Activated T-helper 1 cell treated with anti-CD3 and anti-CD28 coated beads, Interleukin-12 subunit alpha, Interleukin-12 subunit beta, Interleukin-2, Interleukin-4 antibody, amounts not matched to agents 30 ng/mL and 10 ng/mL and 1 ng/mL, durations not matched to agents 14 hours and 24 hours and 36 hours (primary cell): ENCODE measurements at regions not wholly inside any gene's neighbourhood (a gene's known extent, or its start where the extent isn't known, plus 50 kb on each side); places are given as distances from the start of the nearest gene placed in this dataset.
"Not testable (repeated sequence)": the region's sequence is repeated elsewhere in the genome, so short reads cannot be mapped to it uniquely, and the experiment has no call there.

Experiments used
- DNase-seq: peaks from one replicate; pipeline ENCODE4 v3.0.0; 2021; ENCODE audit warnings: low spot score
- H3K27ac Mint-ChIP-seq: one replicate; pipeline ENCODE4 v1.8.0; 2021; ENCODE audit warnings: mild to moderate bottlenecking, mixed read lengths
- H3K27me3 Mint-ChIP-seq: one replicate; pipeline ENCODE4 v1.8.0; 2022; ENCODE audit warnings: mild to moderate bottlenecking, moderate library complexity, mixed read lengths; ENCODE audit not compliant: insufficient read depth
- H3K36me3 Mint-ChIP-seq: one replicate; pipeline ENCODE4 v1.8.0; 2021; ENCODE audit warnings: low read depth, mixed read lengths
- H3K4me1 Mint-ChIP-seq: one replicate; pipeline ENCODE4 v1.8.0; 2021; ENCODE audit warnings: low read depth, mixed read lengths
- H3K4me3 Mint-ChIP-seq: one replicate; pipeline ENCODE4 v1.8.0; 2021; ENCODE audit warnings: mild to moderate bottlenecking, moderate library complexity, mixed read lengths
- H3K9me3 Mint-ChIP-seq: one replicate; pipeline ENCODE4 v1.8.0; 2021; ENCODE audit warnings: mixed read lengths
- intact Hi-C: fragments of 100-400 bp; cut with micrococcal nuclease; formaldehyde crosslinking; loops from one replicate; pipeline ENCODE4 v1.15.1; 2024

GRCh38 chr5:143593723-143594122, 190.2 kb upstream of the NR3C1 start:
- Mint-ChIP-seq H3K27ac (no peak overlapping the region), H3K4me3 (no peak overlapping the region), H3K9me3 (peaks cover 11% of the 10 kb centered on the region), H3K27me3 (no peaks in the 10 kb centered on the region), H3K4me1 (peaks cover 27% of the 10 kb centered on the region), H3K36me3 (no peaks in the 10 kb centered on the region)
- intact Hi-C loops = loop anchor here (5.0 kb wide), 1 partner anchor 1791 kb away; no protein-coding TSS in a partner anchor
- DNase-seq = no peak

DNA sequence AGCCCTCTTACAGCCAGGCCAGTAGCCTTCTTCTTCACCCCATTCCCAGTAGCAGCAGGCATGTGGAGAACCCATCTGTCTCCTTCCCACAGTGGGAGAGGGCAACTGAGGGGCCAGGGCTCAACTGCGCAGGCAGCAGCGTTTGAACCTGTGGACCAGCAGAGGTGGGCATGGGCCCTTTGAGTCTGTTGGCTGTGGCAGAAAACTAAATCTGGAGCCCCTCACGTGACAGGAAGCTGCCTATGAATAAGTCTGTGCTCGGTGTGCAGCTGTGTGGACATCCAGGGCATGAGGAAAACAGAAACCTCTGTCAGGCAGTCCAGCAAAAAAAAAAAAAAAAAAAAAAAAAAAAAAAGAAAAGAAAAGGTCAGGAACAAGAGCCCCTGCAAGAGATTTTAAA, 189.2 kb upstream of the NR3C1 start:
- no peak overlapping the region for H3K27ac Mint-ChIP-seq
- no peak overlapping the region for H3K4me3 Mint-ChIP-seq
- DNase-seq = no peak
- H3K27me3 Mint-ChIP-seq = no peaks in the 10 kb centered on the region
- no peaks in the 10 kb centered on the region for H3K36me3 Mint-ChIP-seq
- peaks cover 37% of the 10 kb centered on the region for H3K4me1 Mint-ChIP-seq
- H3K9me3 Mint-ChIP-seq = peaks cover 6% of the 10 kb centered on the region
- intact Hi-C loops = loop anchor here (5.0 kb wide), 1 partner anchor 1790 kb away; no protein-coding TSS in a partner anchor

DNA sequence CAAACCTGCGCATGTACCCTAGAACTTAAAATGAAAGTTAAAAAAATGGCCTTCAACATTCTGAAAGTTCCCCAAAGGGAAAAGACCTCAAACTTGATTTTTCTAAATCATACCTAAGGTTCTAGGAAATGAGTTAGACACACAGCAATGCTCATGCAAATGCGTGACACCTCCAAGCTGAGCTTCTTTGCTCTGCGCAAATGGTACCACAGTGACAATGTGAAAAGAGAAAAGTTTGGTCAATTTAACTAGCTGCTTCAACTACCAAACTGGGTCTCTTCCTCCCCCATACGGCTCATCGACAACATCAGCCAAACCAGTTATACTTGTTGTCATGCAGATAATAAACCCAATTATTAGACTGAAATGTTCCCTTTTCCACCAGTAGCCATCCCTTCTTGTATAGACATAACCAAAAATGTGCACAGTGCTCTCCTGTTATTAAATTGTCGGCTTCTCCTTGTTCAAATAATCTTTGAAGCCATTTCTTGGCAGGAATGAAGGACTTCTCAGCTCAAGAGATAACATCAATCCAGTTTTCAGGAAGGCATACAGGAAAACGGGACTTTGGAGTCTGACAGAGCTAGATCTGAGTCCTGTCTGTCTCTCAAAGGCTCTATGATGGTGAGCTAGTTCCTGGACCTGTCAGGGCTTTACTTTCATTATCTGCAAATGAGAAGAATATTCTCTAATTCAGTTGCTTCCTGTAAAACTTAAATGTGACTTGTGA, 185.6 kb upstream of the NR3C1 start:
- DNase-seq = no peak
- Mint-ChIP-seq H3K4me3 (no peak overlapping the region), H3K9me3 (peaks cover 3% of the 10 kb centered on the region), H3K36me3 (no peaks in the 10 kb centered on the region), H3K27ac (no peak overlapping the region), H3K4me1 (peaks cover 40% of the 10 kb centered on the region), H3K27me3 (no peaks in the 10 kb centered on the region)
- intact Hi-C loops = loop anchor here (1.0 kb wide), 1 partner anchor 17 kb away; no protein-coding TSS in a partner anchor

DNA sequence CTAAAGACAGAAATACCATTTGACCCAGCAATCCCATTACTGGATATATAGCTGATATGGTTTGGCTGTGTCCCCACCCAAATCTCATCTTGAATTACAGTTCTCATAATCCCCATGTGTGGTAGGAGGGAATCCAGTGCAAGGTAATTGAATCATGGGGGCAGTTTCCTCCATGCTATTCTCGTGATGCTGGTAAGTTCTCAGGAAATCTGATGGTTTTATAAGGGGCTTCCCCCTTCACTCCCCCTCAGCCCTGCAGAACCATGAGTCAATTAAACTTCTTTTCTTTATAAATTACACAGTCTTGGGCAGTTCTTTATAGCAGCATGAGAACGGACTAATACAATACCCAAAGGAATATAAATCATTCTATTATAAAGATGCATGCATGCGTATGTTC, 184.6 kb upstream of the NR3C1 start:
- H3K9me3 Mint-ChIP-seq, H3K4me3 Mint-ChIP-seq, H3K36me3 Mint-ChIP-seq, DNase-seq, H3K27ac Mint-ChIP-seq, H3K27me3 Mint-ChIP-seq: not testable (repeated sequence)
- intact Hi-C loops = loop anchor here (1.0 kb wide), 1 partner anchor 18 kb away; no protein-coding TSS in a partner anchor
- peaks cover 48% of the 10 kb centered on the region for H3K4me1 Mint-ChIP-seq

GRCh38 chr5:143586781-143587362, 183.4 kb upstream of the NR3C1 start:
- no peaks in the 10 kb centered on the region for H3K36me3 Mint-ChIP-seq
- no peak overlapping the region for H3K4me3 Mint-ChIP-seq
- H3K9me3 Mint-ChIP-seq = peaks cover 7% of the 10 kb centered on the region
- no peaks in the 10 kb centered on the region for H3K27me3 Mint-ChIP-seq
- no peak overlapping the region for H3K27ac Mint-ChIP-seq
- H3K4me1 Mint-ChIP-seq = peaks cover 55% of the 10 kb centered on the region
- DNase-seq = no peak
- intact Hi-C loops = no loop called here

DNA sequence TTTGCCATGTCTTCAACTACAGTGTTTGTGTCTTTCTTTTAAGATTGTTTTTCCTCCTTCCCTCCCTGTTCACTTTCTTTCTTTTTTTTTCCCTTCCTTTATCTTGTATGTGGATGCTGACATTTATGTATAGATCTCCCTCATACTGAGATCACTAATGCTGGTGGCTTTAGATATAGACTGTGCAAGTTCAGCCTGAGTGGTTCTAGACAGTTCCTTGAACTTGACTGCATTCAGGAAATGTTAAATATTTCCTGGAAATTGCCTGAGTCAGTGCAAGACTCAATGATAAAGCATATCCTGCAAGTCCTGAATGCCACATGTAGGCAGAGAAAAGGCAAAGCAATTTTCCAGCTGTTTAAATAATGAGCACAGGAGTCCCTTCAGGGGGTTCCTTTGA, 182.5 kb upstream of the NR3C1 start:
- H3K9me3 Mint-ChIP-seq = peaks cover 7% of the 10 kb centered on the region
- no peaks in the 10 kb centered on the region for H3K27me3 Mint-ChIP-seq
- DNase-seq = no peak
- H3K4me3 Mint-ChIP-seq = peak overlapping the region; percentile 43
- H3K4me1 Mint-ChIP-seq = peaks cover 63% of the 10 kb centered on the region
- no peaks in the 10 kb centered on the region for H3K36me3 Mint-ChIP-seq
- peak overlapping the region; percentile 60 for H3K27ac Mint-ChIP-seq
- intact Hi-C loops = no loop called here

DNA sequence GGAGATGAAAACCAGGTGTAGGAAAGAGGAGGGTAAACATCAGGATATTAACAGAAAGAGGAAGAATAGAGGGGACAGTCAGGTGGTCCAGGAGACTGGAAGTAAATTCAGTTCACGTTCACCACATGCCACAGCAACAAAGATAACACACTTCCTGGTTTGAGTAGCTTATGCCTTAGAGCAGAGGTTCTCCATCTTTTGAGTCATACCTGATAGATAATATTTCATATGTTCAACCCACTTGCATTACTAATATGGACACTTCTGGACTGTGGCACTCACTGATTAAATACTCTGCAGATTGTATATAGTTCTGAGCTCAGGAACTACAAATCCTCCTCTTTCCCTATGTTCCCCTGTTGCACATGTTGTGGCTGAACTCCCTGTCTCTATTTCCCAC, 179.9 kb upstream of the NR3C1 start:
- no peak overlapping the region for H3K4me3 Mint-ChIP-seq
- DNase-seq = no peak
- H3K9me3 Mint-ChIP-seq = peaks cover 5% of the 10 kb centered on the region
- H3K27me3 Mint-ChIP-seq = no peaks in the 10 kb centered on the region
- intact Hi-C loops = no loop called here
- H3K27ac Mint-ChIP-seq = no peak overlapping the region
- H3K4me1 Mint-ChIP-seq = peaks cover 53% of the 10 kb centered on the region
- H3K36me3 Mint-ChIP-seq = no peaks in the 10 kb centered on the region

GRCh38 chr5:143582869-143583268, 179.4 kb upstream of the NR3C1 start:
- H3K27ac Mint-ChIP-seq = no peak overlapping the region
- no peak for DNase-seq
- no peak overlapping the region for H3K4me3 Mint-ChIP-seq
- peaks cover 48% of the 10 kb centered on the region for H3K4me1 Mint-ChIP-seq
- no peaks in the 10 kb centered on the region for H3K36me3 Mint-ChIP-seq
- H3K27me3 Mint-ChIP-seq = no peaks in the 10 kb centered on the region
- intact Hi-C loops = no loop called here
- peaks cover 4% of the 10 kb centered on the region for H3K9me3 Mint-ChIP-seq

GRCh38 chr5:143582176-143582575, 178.7 kb upstream of the NR3C1 start:
- DNase-seq = no peak
- Mint-ChIP-seq H3K9me3 (peaks cover 4% of the 10 kb centered on the region), H3K27ac (no peak overlapping the region), H3K27me3 (no peaks in the 10 kb centered on the region), H3K36me3 (no peaks in the 10 kb centered on the region), H3K4me1 (peaks cover 43% of the 10 kb centered on the region), H3K4me3 (no peak overlapping the region)
- intact Hi-C loops = no loop called here

- DNase-seq = no peak
- H3K27ac Mint-ChIP-seq = no peak overlapping the region
- H3K4me3 Mint-ChIP-seq = no peak overlapping the region
- H3K36me3 Mint-ChIP-seq = no peaks in the 10 kb centered on the region
- H3K27me3 Mint-ChIP-seq = no peaks in the 10 kb centered on the region
- peaks cover 4% of the 10 kb centered on the region for H3K9me3 Mint-ChIP-seq
- peaks cover 38% of the 10 kb centered on the region for H3K4me1 Mint-ChIP-seq
- intact Hi-C loops = no loop called here
Observed at GRCh38 chr5:143581649-143582048, 178.2 kb upstream of the NR3C1 start.

DNA sequence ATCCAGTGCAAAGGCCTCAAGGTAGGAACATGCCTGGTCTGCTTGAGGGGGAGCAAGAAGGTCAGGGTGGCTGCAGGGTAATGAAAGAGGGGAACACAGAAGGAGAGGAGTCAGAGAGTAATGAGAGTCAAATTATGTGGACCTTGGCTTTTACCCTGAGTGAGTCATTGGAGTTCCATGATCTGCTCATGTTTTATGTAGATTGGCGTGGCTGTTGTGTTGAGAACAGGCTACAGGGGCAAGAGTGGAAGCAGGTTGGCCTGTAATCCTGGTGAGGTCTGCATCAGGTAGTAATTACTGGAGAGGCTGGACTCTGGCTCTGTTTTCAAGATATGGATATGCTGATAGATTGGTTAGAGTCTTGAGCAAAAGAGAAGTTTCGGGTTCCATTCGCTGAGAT, 177.7 kb upstream of the NR3C1 start:
- intact Hi-C loops = no loop called here
- H3K27ac Mint-ChIP-seq = no peak overlapping the region
- no peak overlapping the region for H3K4me3 Mint-ChIP-seq
- no peak for DNase-seq
- H3K36me3 Mint-ChIP-seq = no peaks in the 10 kb centered on the region
- peaks cover 4% of the 10 kb centered on the region for H3K9me3 Mint-ChIP-seq
- no peaks in the 10 kb centered on the region for H3K27me3 Mint-ChIP-seq
- peaks cover 33% of the 10 kb centered on the region for H3K4me1 Mint-ChIP-seq

- peaks cover 20% of the 10 kb centered on the region for H3K4me1 Mint-ChIP-seq
- no peaks in the 10 kb centered on the region for H3K27me3 Mint-ChIP-seq
- no peak overlapping the region for H3K4me3 Mint-ChIP-seq
- H3K9me3 Mint-ChIP-seq = no peaks in the 10 kb centered on the region
- DNase-seq = no peak
- intact Hi-C loops = no loop called here
- no peaks in the 10 kb centered on the region for H3K36me3 Mint-ChIP-seq
- no peak overlapping the region for H3K27ac Mint-ChIP-seq
Observed at GRCh38 chr5:143576711-143577484, 173.4 kb upstream of the NR3C1 start.

GRCh38 chr5:143575286-143575685, 171.8 kb upstream of the NR3C1 start:
- no peak for DNase-seq
- Mint-ChIP-seq H3K4me3 (no peak overlapping the region), H3K9me3 (no peaks in the 10 kb centered on the region), H3K27me3 (no peaks in the 10 kb centered on the region), H3K27ac (no peak overlapping the region), H3K4me1 (peaks cover 12% of the 10 kb centered on the region), H3K36me3 (no peaks in the 10 kb centered on the region)
- intact Hi-C loops = no loop called here
